H1 (cell line): ENCODE measurements at regions not wholly inside any gene's neighbourhood (a gene's known extent, or its start where the extent isn't known, plus 50 kb on each side); places are given as distances from the start of the nearest gene placed in this dataset.

Experiments used
- CTCF ChIA-PET: fragments of 300-600 bp; sonication (Branson Sonifier 250); formaldehyde crosslinking; loops from one replicate; lab custom pipeline; 2021; ENCODE audit not compliant: partially characterized antibody; lab: Charles Lee
- POLR2A ChIA-PET: fragments of 300-600 bp; sonication (Branson Sonifier 250); formaldehyde crosslinking; loops from one replicate; lab custom pipeline; 2021; ENCODE audit warnings: inconsistent platforms; ENCODE audit not compliant: partially characterized antibody; lab: Charles Lee
- DNase-seq, 2 experiments: peaks; one replicate each; pipeline versions ENCODE4 v3.0.0 to v3.0.0-alpha.2; 2010 to 2022; ENCODE audit warnings: low spot score in 2 of 2, low read depth in 1 of 2, mixed read lengths in 1 of 2
- FAIRE-seq: peaks from 2 replicates; lab custom pipeline; 2011; peaks lifted over from hg19 to GRCh38; lab: Jason Lieb, UNC
- H2AFZ ChIP-seq: 2 replicates; pipeline ENCODE4 v1.8.1; 2012; ENCODE audit warnings: low read length, inconsistent platforms
- H2AK5ac ChIP-seq: 2 replicates; pipeline ENCODE4 v1.6.1; 2013; ENCODE audit warnings: low read depth, low read length
- H2BK120ac ChIP-seq: replicated peaks from 2 replicates; pipeline ENCODE3; 2013; ENCODE audit warnings: low read depth, low read length, inconsistent platforms
- H2BK12ac ChIP-seq: 2 replicates; pipeline ENCODE4 v1.6.1; 2013; ENCODE audit warnings: low read depth, low read length
- H2BK15ac ChIP-seq: 2 replicates; pipeline ENCODE4 v1.6.1; 2013; ENCODE audit warnings: low read length
- H2BK20ac ChIP-seq: 2 replicates; pipeline ENCODE4 v1.6.1; 2013; ENCODE audit warnings: low read length
- H2BK5ac ChIP-seq: 2 replicates; pipeline ENCODE4 v1.6.1; 2013; ENCODE audit warnings: low read depth, low read length
- H3K14ac ChIP-seq: 2 replicates; pipeline ENCODE4 v1.6.1; 2013; ENCODE audit warnings: inconsistent platforms; ENCODE audit not compliant: insufficient read length
- H3K18ac ChIP-seq: 2 replicates; pipeline ENCODE4 v1.6.1; 2013; ENCODE audit warnings: low read length; ENCODE audit errors: extremely low read depth
- H3K23ac ChIP-seq: 2 replicates; pipeline ENCODE4 v1.6.1; 2013; ENCODE audit warnings: inconsistent platforms; ENCODE audit not compliant: insufficient read length
- H3K23me2 ChIP-seq: 2 replicates; pipeline ENCODE4 v1.6.1; 2013; ENCODE audit warnings: low read depth, low read length
- H3K27ac ChIP-seq: 2 replicates; pipeline ENCODE4 v1.6.1; 2011; ENCODE audit warnings: low read depth, low read length, inconsistent platforms
- H3K27me3 ChIP-seq, 4 experiments: replicated peaks in 1 of 4; 1 replicate in 1 of 4; 2 replicates in 3 of 4; pipeline versions ENCODE4 v1.6.1 to v1.8.1; 2011 to 2013; ENCODE audit warnings: low read length in 3 of 4, mild to moderate bottlenecking in 3 of 4, inconsistent platforms in 2 of 4, mixed read lengths in 2 of 4, moderate library complexity in 1 of 4; ENCODE audit not compliant: control insufficient read depth in 3 of 4, insufficient read depth in 3 of 4; ENCODE audit errors: extremely low read depth in 1 of 4
- H3K36me3 ChIP-seq, 4 experiments: 2 replicates each; pipeline versions ENCODE4 v1.6.1 to v1.8.1; 2011 to 2013; ENCODE audit warnings: mild to moderate bottlenecking in 4 of 4, low read length in 3 of 4, moderate library complexity in 2 of 4, control low read depth in 1 of 4, inconsistent platforms in 1 of 4; ENCODE audit not compliant: insufficient read depth in 4 of 4, control insufficient read depth in 2 of 4
- H3K4ac ChIP-seq: replicated peaks from 2 replicates; pipeline ENCODE3; 2013; ENCODE audit warnings: low read length, low read depth, mixed read lengths, inconsistent platforms; ENCODE audit not compliant: insufficient read length
- H3K4me1 ChIP-seq, 4 experiments: replicated peaks in 1 of 4; 1 replicate in 1 of 4; 2 replicates in 3 of 4; pipeline versions ENCODE4 v1.6.1 to v1.8.1; 2011 to 2013; ENCODE audit warnings: low read length in 3 of 4, inconsistent platforms in 2 of 4, mixed read lengths in 1 of 4; ENCODE audit not compliant: insufficient read depth in 4 of 4, control insufficient read depth in 3 of 4
- H3K4me2 ChIP-seq, 2 experiments: 2 replicates each; pipeline versions ENCODE4 v1.6.1 to v1.8.1; 2011 to 2013; ENCODE audit warnings: low read depth in 2 of 2, low read length in 2 of 2, control low read depth in 1 of 2, inconsistent platforms in 1 of 2, mild to moderate bottlenecking in 1 of 2; ENCODE audit not compliant: insufficient read depth in 1 of 2
- H3K4me3 ChIP-seq, 4 experiments: fragments of 200-600, 300-600 bp in 1 of 4; sonication (generic), shearing (Covaris generic), sonication (Bioruptor Twin) in 1 of 4; 2 replicates each; pipeline versions ENCODE4 v1.5.1 to v1.8.1; 2011 to 2016; ENCODE audit warnings: low read length in 4 of 4, low read depth in 3 of 4, control low read depth in 2 of 4, inconsistent platforms in 2 of 4, mild to moderate bottlenecking in 2 of 4, mixed read lengths in 1 of 4, moderate library complexity in 1 of 4; ENCODE audit not compliant: insufficient read depth in 2 of 4; ENCODE audit errors: extremely low read depth in 1 of 4
- H3K56ac ChIP-seq: replicated peaks from 2 replicates; pipeline ENCODE3; 2013; ENCODE audit warnings: low read depth, mild to moderate bottlenecking, mixed read lengths, low read length, inconsistent platforms; ENCODE audit not compliant: insufficient read length
- H3K79me1 ChIP-seq: 2 replicates; pipeline ENCODE4 v1.6.1; 2013; ENCODE audit warnings: low read depth, low read length, control low read depth
- H3K79me2 ChIP-seq, 2 experiments: 2 replicates each; pipeline versions ENCODE4 v1.6.1 to v1.8.1; 2012 to 2013; ENCODE audit warnings: low read length in 2 of 2, mild to moderate bottlenecking in 2 of 2, inconsistent platforms in 1 of 2; ENCODE audit not compliant: insufficient read depth in 2 of 2, control insufficient read depth in 1 of 2
- H3K9ac ChIP-seq, 4 experiments: replicated peaks in 1 of 4; 1 replicate in 1 of 4; 2 replicates in 3 of 4; pipeline versions ENCODE4 v1.6.1 to v1.8.1; 2011 to 2013; ENCODE audit warnings: low read depth in 3 of 4, low read length in 3 of 4, control low read depth in 2 of 4, mild to moderate bottlenecking in 2 of 4, moderate library complexity in 2 of 4, inconsistent platforms in 1 of 4; ENCODE audit errors: extremely low read depth in 1 of 4
- H3K9me3 ChIP-seq, 2 experiments: 2 replicates each; pipeline versions ENCODE4 v1.6.1 to v1.8.1; 2012 to 2013; ENCODE audit warnings: mild to moderate bottlenecking in 2 of 2, moderate library complexity in 2 of 2, control low read depth in 1 of 2, inconsistent platforms in 1 of 2, low read depth in 1 of 2, low read length in 1 of 2, mixed read lengths in 1 of 2; ENCODE audit not compliant: insufficient read depth in 2 of 2
- H4K20me1 ChIP-seq, 2 experiments: replicated peaks in 1 of 2; 2 replicates each; pipeline versions ENCODE3 to v1.8.1; 2011 to 2013; ENCODE audit warnings: inconsistent platforms in 2 of 2, low read length in 2 of 2, mild to moderate bottlenecking in 1 of 2; ENCODE audit not compliant: insufficient read depth in 2 of 2, control insufficient read depth in 1 of 2
- H4K5ac ChIP-seq: 2 replicates; pipeline ENCODE4 v1.6.1; 2013; ENCODE audit warnings: low read length, low read depth, mixed read lengths, inconsistent platforms; ENCODE audit not compliant: insufficient read length
- H4K8ac ChIP-seq: 2 replicates; pipeline ENCODE4 v1.8.0; 2013; ENCODE audit warnings: mild to moderate bottlenecking, moderate library complexity, low read length, inconsistent platforms; ENCODE audit not compliant: insufficient read depth; ENCODE audit errors: extremely low read depth
- H4K91ac ChIP-seq: replicated peaks from 2 replicates; pipeline ENCODE3; 2013; ENCODE audit warnings: low read length, mixed read lengths, inconsistent platforms; ENCODE audit not compliant: insufficient read length
- BACH1 ChIP-seq: IDR thresholded peaks from 2 replicates; pipeline ENCODE4 v1.6.1; 2012; ENCODE audit warnings: low read length, improper control_type of control experiment
- HDAC6 ChIP-seq: IDR thresholded peaks from one replicate; pipeline ENCODE4 v1.7.1; 2012; ENCODE audit warnings: low read depth, mild to moderate bottlenecking, inconsistent platforms, low read length, moderate library complexity
- WGBS, 2 experiments: shearing (Covaris generic) in 1 of 2; methylation state at CpG; one replicate each; pipeline versions ENCODE4 v1.1.6 to v1.1.7; 2013 to 2015; ENCODE audit warnings: low lambda C conversion rate in 2 of 2, mixed read lengths in 2 of 2, inconsistent platforms in 1 of 2, low coverage in 1 of 2, missing lambda C conversion rate in 1 of 2; ENCODE audit not compliant: insufficient replicate concordance in 2 of 2, insufficient coverage in 1 of 2, insufficient read length in 1 of 2; ENCODE audit errors: extremely low coverage in 1 of 2, missing lambda C conversion rate in 1 of 2; 5-methylcytosine and 5-hydroxymethylcytosine counted together

- no peak overlapping the region for H3K14ac ChIP-seq
- H2BK20ac ChIP-seq = no peak overlapping the region
- H3K18ac ChIP-seq = no peak overlapping the region
- no peak overlapping the region for H4K91ac ChIP-seq
- H2BK120ac ChIP-seq = no peak overlapping the region
- no peak overlapping the region for H2BK12ac ChIP-seq
- no peaks in the 10 kb centered on the region for H3K79me1 ChIP-seq
- POLR2A ChIA-PET = no interaction called here
- H3K56ac ChIP-seq = no peak overlapping the region
- no peak overlapping the region for H3K9ac ChIP-seq
- no peaks in the 10 kb centered on the region for H4K20me1 ChIP-seq
- no peak overlapping the region for H3K4ac ChIP-seq
- no peak overlapping the region for H3K4me2 ChIP-seq
- H3K23ac ChIP-seq = no peak overlapping the region
- no peak overlapping the region for H4K5ac ChIP-seq
- DNase-seq = no peak
- H2BK5ac ChIP-seq = no peak overlapping the region
- H3K79me2 ChIP-seq = no peaks in the 10 kb centered on the region
- H3K27ac ChIP-seq = no peak overlapping the region
- CTCF ChIA-PET = interaction anchor here (0.5 kb wide), 1 partner anchor 443 kb away, joined by 3 read pairs; no protein-coding TSS in a partner anchor
- H3K27me3 ChIP-seq = no peaks in the 10 kb centered on the region
- H2BK15ac ChIP-seq = no peak overlapping the region
- no peaks in the 10 kb centered on the region for H3K23me2 ChIP-seq
- H3K4me1 ChIP-seq = no peaks in the 10 kb centered on the region
- H2AFZ ChIP-seq = no peak overlapping the region
- no peak overlapping the region for H3K4me3 ChIP-seq
- no peak overlapping the region for H2AK5ac ChIP-seq
- no peak overlapping the region for H4K8ac ChIP-seq
- WGBS, 2 experiments = 94% methylated on average over 12 of the region's 12 CpGs; no CpG with 5 or more reads in 1 of the 2 experiments
- no peaks in the 10 kb centered on the region; a peak in 1 of 4 replicates for H3K9me3 ChIP-seq
- FAIRE-seq = no peak
- no peaks in the 10 kb centered on the region for H3K36me3 ChIP-seq
- TF ChIP-seq BACH1 (no peak), HDAC6 (no peak)
Observed at GRCh38 chr18:76081536-76081935, 413.5 kb downstream of the ZNF516 start.
